Glutamatergic neuron (in vitro differentiated cells): ENCODE measurements at regions not wholly inside any gene's neighbourhood (a gene's known extent, or its start where the extent isn't known, plus 50 kb on each side); places are given as distances from the start of the nearest gene placed in this dataset.
"Not testable (repeated sequence)": the region's sequence is repeated elsewhere in the genome, so short reads cannot be mapped to it uniquely, and the experiment has no call there.

Experiments used
- DNase-seq: peaks from one replicate; pipeline ENCODE4 v3.0.0; 2022
- H3K27ac Mint-ChIP-seq: one replicate; pipeline ENCODE4 v1.8.0; 2020; ENCODE audit warnings: mild to moderate bottlenecking, mixed read lengths, inconsistent platforms; ENCODE audit not compliant: unreplicated experiment
- H3K27me3 Mint-ChIP-seq: one replicate; pipeline ENCODE4 v1.8.0; 2020; ENCODE audit warnings: mild to moderate bottlenecking, moderate library complexity, mixed read lengths, inconsistent platforms; ENCODE audit not compliant: unreplicated experiment
- H3K36me3 Mint-ChIP-seq: one replicate; pipeline ENCODE4 v1.8.0; 2020; ENCODE audit warnings: mild to moderate bottlenecking, mixed read lengths, inconsistent platforms; ENCODE audit not compliant: unreplicated experiment
- H3K4me1 Mint-ChIP-seq: one replicate; pipeline ENCODE4 v1.8.0; 2020; ENCODE audit warnings: mild to moderate bottlenecking, low read depth, mixed read lengths, inconsistent platforms; ENCODE audit not compliant: unreplicated experiment
- H3K4me3 Mint-ChIP-seq: one replicate; pipeline ENCODE4 v1.8.0; 2020; ENCODE audit warnings: mild to moderate bottlenecking, mixed read lengths, inconsistent platforms; ENCODE audit not compliant: unreplicated experiment
- H3K9me3 Mint-ChIP-seq: one replicate; pipeline ENCODE4 v1.8.0; 2020; ENCODE audit warnings: mild to moderate bottlenecking, moderate library complexity, mixed read lengths, inconsistent platforms; ENCODE audit not compliant: unreplicated experiment
- CTCF ChIP-seq: fragments of 200-600 bp; sonication (generic); IDR thresholded peaks from one replicate; pipeline ENCODE4 v1.5.0; 2021; ENCODE audit not compliant: partially characterized antibody, unreplicated experiment

DNA sequence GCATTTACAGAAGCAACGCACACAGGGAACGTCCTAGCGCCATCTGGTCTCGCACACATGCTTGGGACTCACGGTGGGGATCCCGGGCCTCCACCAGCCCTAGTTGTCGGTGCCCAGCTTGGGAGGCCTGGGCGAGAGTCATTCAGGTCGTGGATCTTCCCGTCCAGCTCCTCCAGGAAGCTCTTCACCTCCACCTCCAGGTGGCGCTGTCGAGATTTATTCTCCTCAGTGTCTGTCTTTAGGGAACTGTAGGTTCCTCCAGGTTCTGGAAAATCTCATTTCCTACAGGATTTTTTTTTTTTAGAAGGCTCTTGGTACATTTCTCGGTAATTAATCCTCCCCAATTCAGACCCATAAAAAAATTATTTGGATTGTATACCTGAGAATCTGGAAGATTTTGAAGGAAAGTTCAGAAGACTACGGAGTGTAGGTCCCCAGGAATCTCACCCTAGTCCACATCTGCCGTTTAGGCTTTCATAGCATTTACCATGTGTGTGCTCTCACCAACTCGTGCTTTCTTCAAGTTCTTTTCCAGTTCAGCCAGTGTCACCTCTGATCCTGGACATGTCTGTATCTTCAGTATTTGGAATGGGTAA is 910.0 kb downstream of the TMEM121 start:
- Mint-ChIP-seq H3K27ac (no peak overlapping the region), H3K4me3 (no peak overlapping the region), H3K4me1 (no peaks in the 10 kb centered on the region), H3K36me3 (peaks cover 12% of the 10 kb centered on the region), H3K27me3 (no peaks in the 10 kb centered on the region), H3K9me3 (peaks cover 18% of the 10 kb centered on the region)
- DNase-seq, result no peak
- TF ChIP-seq CTCF, result no peak

DNA sequence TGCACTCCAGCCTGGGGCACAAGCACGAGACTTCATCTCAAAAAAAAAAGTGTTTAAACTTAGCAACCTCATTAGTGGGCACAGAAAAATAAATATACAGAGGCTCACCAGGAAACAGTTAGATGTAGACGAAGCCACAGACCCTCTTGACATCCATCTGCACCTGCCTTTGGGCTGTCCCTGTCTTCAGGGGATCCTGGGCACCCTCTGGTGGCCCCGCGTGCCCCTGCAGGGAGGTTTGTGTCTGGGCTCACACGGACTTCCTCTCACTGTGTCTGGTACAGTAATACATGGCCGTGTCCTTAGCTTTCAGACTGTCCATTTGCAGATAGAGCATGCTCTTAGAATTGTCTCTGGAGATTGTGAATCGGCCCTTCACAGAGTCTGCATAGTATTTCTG is 916.5 kb downstream of the TMEM121 start:
- Mint-ChIP-seq H3K27ac (no peak overlapping the region), H3K4me3 (no peak overlapping the region), H3K36me3 (peaks cover 6% of the 10 kb centered on the region), H3K4me1 (no peaks in the 10 kb centered on the region), H3K27me3 (no peaks in the 10 kb centered on the region), H3K9me3 (peaks cover 17% of the 10 kb centered on the region)
- DNase-seq, result no peak
- no peak for TF ChIP-seq CTCF

GRCh38 chr14:106455026-106455425 is 928.6 kb downstream of the TMEM121 start:
- H3K9me3 Mint-ChIP-seq, result peaks cover 6% of the 10 kb centered on the region
- no peak for TF ChIP-seq CTCF
- H3K36me3 Mint-ChIP-seq, result peaks cover 9% of the 10 kb centered on the region

GRCh38 chr14:106459971-106460730 is 933.8 kb downstream of the TMEM121 start:
- DNase-seq, result no peak
- Mint-ChIP-seq H3K27me3 (no peaks in the 10 kb centered on the region), H3K4me1 (no peaks in the 10 kb centered on the region), H3K27ac (no peak overlapping the region), H3K9me3 (peaks cover 12% of the 10 kb centered on the region), H3K4me3 (no peak overlapping the region), H3K36me3 (peaks cover 5% of the 10 kb centered on the region)
- no peak for TF ChIP-seq CTCF

More at GRCh38 chr14:106455026-106455425, 928.6 kb downstream of the TMEM121 start:
- H3K4me1 Mint-ChIP-seq, result no peaks in the 10 kb centered on the region
- no peaks in the 10 kb centered on the region for H3K27me3 Mint-ChIP-seq
- DNase-seq, result no peak
- H3K4me3 Mint-ChIP-seq, result no peak overlapping the region
- H3K27ac Mint-ChIP-seq, result no peak overlapping the region

GRCh38 chr14:106460916-106461315 is 934.5 kb downstream of the TMEM121 start:
- no peak overlapping the region for H3K4me3 Mint-ChIP-seq
- H3K36me3 Mint-ChIP-seq, result peaks cover 5% of the 10 kb centered on the region
- no peaks in the 10 kb centered on the region for H3K4me1 Mint-ChIP-seq
- H3K9me3 Mint-ChIP-seq, result peaks cover 14% of the 10 kb centered on the region
- no peak for TF ChIP-seq CTCF
- H3K27ac Mint-ChIP-seq, result no peak overlapping the region
- no peaks in the 10 kb centered on the region for H3K27me3 Mint-ChIP-seq
- DNase-seq, result no peak

DNA sequence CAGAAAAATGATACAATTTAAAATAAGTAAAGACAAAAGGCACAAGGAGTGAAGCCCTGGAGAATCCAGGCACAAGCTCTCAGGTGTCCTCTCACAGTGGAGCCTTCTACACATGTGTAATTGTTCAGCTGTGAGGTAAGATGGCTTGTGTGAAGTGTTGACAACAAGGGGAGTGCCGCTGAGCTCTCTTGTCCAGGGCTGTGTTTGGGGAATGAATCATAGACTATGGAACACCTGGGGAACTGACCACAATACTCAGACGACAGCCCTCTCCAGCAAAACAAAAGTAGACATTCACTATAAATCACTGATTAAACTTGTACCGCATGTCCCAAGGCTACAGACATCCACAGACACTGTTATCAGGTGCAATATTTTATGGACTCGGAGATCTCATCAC is 940.1 kb downstream of the TMEM121 start:
- not testable (repeated sequence) for H3K27me3 Mint-ChIP-seq, H3K4me3 Mint-ChIP-seq, H3K4me1 Mint-ChIP-seq, H3K27ac Mint-ChIP-seq, DNase-seq, H3K36me3 Mint-ChIP-seq
- peaks cover 11% of the 10 kb centered on the region for H3K9me3 Mint-ChIP-seq

DNA sequence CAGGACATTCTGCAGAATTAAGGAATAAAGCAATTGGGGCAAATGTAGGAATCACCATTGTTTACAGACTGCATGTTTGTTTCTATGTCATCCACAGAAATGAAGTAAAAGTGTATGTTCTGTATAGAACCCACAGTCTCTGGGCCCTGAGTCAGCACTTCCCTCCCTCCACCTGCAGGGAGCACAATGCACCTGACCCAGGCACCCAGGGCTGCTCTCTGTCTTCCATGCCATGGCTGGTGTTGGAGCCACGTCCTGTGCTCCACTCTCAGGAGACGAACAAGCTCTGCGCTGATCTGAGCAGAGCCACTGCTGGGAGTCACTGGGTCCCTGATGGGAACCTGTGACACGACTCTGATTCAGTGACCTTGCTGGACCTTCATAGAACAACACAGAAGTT is 942.5 kb downstream of the TMEM121 start:
- not testable (repeated sequence) for H3K4me1 Mint-ChIP-seq, H3K27me3 Mint-ChIP-seq, H3K9me3 Mint-ChIP-seq, DNase-seq, H3K27ac Mint-ChIP-seq, H3K36me3 Mint-ChIP-seq, H3K4me3 Mint-ChIP-seq
